Activated CD8-positive, alpha-beta memory T cell treated with anti-CD3 and anti-CD28 coated beads for 1 hour (primary cell): ENCODE measurements at regions not wholly inside any gene's neighbourhood (a gene's known extent, or its start where the extent isn't known, plus 50 kb on each side); places are given as distances from the start of the nearest gene placed in this dataset.
"Not testable (repeated sequence)": the region's sequence is repeated elsewhere in the genome, so short reads cannot be mapped to it uniquely, and the experiment has no call there.

Source experiments
- DNase-seq, 2 donors: peaks; one replicate each; pipeline ENCODE4 v3.0.0-alpha.2; 2020; ENCODE audit warnings: low read depth in 1 of 2; ENCODE audit errors: extremely low read depth in 1 of 2

DNA sequence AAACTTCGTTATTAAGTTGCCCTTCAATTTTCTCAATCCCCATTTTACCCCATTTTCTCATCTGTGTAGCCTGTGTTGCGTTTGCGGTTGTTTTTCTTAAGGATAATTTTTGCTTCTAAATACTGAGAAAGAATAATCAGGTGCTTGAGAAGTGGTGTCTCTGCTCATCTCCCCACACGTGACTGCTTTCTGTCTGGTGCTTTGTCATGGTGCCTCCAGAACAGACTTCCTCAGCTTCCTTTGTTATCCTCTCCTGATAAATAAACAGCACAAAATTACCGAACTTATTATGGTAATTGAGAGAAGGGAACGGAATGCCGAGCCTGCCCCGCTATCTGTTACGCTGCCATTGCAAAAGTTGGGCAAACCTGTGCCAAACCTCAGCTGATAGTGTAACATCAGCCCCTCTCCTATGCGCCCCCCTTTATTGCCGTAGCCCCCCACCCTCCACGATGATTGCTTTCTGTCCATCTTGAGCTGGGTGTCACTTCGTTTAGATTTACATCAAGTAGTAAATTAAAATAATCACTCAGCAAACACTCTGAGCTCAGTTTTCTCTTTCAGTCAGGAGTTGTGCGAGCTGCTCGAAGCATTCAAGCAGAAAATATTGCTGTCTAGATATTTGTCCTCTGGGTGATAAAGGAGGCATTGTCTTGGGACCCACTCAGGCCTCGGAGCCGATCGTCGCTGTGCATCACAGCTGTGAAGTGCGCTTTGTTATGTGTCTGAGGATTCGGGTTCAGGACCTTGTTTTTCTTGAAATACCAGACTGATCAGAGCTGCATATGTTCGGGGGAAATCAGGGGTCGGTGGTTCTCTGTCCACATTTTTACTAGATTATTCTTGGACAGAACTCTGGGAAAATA lies 1008.5 kb upstream of the FANCL start:
- no peak for DNase-seq

DNA sequence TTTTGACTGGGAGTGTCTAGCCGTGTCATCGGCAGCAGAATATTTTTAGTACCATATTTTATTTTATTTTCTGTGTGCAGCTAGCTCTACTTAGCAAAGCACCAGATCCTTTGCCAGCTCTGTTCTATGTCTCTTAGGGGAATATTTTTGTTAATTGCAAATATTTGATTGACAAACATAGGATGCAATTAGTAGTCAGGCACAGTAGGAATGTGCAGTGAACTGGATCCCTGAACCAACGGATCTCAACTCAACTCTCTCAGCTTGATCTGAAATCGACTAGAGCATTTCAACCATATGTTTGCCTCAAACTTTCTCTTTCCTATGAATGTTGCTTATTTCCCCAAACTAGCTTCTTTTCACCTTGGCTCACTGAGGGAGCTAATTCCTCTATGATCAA lies 998.0 kb upstream of the FANCL start:
- no peak for DNase-seq

DNA sequence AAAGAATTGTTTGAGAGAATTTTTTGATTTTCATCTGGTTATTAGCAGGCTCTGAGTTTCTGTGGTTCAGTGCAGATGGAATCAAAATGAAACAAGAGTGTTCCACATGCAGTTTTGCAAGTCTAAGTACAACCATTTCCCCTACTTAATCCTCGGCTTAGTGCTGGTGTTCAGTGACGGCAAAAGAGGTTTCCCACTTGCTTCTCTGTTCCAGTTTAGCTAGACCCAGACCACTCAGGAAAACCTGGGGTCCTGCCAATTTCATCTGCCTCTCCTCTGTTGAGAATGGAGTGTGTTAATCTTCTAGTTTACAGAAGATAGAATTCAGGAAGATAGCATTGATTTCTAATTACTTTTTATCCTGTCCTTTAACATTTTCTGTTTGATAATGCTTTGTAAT lies 996.2 kb upstream of the FANCL start:
- no peak for DNase-seq

DNA sequence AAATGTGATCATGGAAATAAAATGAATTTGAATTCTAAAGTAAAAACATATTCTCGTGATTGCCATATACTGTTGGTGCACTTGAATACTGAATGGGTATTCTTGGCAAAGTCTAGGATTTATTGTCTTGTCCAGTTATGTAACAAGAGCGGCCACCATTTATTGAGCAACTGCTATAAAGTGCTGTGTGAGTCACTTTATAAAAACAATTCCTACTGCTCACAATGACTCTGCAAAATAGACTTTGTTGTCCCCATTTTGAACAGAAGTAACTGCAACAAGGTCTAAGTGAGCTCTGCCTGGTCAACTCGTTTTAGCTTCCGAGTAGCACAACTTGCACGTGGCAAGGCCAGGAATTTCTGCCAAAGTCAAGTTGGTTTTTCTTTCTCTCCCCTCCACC lies 995.6 kb upstream of the FANCL start:
- DNase-seq: no peak

DNA sequence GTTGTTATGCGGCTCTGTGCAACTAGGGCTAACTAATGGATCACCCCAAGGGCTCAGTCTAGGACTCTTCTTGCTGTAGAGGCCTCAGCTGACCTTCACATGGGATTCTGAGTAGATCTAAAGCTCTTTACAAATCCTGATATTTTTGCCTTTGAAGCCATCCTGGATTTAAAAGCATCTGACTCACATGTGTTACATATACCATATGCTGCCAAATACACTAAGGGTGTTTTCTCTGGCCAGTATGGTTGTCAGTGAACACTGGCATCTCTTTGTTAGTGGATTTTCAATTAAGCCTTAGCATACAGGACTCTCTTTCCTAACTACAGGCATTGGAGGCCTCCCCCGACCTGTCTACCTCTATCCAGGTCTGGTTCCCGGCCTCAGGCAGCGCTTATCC lies 992.8 kb upstream of the FANCL start:
- no peak for DNase-seq

DNA sequence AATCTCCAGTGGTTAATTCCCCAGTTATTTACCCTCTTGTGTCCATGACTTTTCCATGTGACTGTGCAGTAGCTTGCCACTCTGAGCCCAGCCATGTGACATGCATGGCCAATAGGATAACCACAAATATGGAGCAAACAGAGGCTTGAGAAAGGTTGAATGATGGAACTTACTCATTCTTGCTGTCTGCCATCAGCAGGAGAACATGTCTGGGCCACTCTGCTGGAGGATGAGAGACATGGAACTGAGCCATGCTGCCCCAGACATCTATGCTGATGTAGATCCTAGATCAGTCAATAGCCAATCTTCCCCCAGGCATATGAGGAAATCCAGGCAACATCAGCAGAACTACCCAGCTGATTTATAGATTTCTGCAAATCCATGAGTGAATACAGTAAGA lies 992.3 kb upstream of the FANCL start:
- no peak for DNase-seq

DNA sequence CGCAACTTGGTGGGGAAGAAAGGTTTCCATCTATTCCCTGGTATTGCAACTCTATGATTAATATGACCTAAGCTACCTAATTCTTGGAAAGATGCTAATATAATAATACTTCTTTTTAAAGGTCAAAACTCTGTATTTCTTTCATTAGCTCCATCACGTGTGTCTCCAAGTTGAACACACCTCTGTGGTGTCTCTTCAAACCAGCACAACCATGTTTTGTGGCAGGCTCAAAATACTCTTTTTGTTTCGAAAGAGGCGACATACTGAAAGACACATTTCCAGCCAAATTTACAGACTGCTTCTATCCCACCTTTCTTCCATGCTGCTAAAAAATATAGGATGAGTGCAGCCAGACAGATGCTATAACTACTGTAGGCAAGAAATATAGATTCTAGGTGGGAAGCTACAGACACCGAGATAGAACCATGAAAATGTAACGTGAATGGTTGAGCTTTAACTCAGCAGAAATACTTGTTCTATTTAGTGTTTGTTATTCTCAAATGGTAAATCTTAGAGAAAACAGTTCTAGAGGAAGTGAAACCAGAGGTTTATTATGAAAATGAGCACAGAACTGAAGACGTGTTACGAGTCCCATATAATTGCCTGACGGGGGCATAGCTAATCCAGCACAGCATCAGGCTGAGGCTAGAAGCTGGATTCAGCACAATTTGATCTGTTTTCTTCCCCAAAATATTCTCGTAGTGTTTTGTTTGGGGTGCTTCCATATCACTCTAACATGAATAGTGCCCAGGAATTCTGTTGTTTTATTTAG lies 991.5 kb upstream of the FANCL start:
- DNase-seq: no peak

DNA sequence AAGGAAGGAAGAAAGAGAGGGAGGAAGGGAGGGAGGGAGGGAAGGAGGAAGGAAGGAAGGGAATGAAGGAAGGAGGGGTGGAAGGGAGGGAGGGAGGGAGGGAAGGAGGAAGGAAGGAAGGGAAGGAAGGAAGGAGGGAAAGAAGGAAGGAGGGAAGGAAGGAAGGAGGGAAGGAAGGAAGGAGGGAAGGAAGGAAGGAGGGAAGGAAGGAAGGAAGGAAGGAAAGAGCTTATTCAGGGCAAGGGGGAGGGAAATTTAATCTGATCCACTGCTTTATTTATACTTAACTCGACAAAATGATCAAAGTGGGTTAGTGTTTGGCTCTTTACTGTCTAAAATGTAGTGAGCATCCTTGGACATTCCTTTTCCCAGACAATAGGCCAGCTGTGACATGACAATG lies 985.2 kb upstream of the FANCL start:
- not testable (repeated sequence) for DNase-seq

DNA sequence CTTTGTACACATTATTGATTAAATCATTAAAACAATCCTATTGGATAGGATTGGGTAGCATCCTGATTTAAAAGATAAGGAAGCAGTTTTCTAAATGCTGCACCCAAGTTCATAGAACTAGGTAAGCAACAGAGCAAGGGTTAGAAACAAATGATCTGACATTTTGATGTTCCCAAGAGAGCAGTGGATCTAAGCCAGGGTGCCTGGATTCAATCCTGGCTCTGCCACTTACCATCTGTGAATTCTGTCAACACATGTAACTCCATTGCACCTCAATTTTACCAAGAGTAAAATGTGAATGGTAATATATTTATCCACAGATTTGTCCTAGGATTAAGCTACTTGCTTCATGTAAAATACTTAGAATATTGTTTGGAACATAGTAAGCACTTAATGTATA lies 982.6 kb upstream of the FANCL start:
- no peak for DNase-seq

DNA sequence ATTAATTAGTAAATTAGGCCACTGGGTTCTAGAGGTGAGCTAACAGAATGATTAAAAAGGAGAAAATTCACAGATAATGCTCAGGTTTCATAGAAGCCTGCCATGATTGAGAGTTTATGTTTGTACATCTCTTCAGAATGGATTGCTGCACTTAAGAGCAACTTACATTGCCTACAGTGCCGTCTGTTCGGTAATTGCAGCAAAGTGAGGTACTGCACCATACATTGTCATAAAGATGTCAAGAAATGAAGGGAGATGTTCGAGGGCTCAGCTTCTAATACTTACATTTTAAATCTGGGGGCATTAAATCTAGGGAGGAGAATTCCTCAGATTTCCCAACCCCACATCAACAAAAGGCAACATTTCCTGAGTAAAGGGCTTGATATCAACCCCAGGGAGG lies 976.2 kb upstream of the FANCL start:
- DNase-seq: no peak

DNA sequence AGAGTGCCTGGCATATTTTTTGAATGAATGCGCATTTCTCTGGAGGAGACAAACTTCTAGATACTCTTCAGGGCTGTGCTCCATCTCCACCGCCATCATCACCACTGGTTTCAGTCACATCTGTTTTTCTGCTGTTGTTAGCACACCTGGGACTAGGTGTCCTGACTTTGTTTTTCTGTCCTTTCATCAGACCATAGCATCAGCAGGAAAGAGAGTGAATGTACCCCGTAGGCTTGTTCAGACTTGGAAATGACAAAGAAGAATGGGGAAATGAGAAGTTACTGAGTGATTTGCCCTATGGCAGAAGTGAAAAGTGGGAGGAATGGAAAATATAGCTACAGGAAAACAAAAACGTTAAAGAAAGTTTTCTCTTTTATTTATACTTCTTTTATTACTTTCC lies 965.2 kb upstream of the FANCL start:
- DNase-seq: no peak

DNA sequence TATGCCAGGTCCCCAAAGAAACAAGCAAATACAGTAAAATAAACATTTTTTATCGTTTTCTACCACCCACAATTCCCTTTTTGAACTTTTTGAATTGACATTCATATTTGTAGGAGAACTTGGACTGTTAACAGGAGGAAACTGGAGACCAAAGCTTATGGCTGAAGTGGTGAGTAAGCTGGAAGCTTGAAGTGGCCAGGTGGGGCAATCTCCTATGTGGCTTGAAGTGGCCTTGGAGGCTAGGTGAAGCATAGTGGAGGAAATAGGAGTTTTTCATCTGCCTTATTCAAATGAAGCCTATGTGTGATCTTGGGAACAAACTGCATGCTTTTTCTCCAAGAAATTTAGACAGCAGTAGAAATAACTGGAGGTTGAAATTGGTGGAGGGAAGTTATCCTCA lies 962.9 kb upstream of the FANCL start:
- no peak for DNase-seq

DNA sequence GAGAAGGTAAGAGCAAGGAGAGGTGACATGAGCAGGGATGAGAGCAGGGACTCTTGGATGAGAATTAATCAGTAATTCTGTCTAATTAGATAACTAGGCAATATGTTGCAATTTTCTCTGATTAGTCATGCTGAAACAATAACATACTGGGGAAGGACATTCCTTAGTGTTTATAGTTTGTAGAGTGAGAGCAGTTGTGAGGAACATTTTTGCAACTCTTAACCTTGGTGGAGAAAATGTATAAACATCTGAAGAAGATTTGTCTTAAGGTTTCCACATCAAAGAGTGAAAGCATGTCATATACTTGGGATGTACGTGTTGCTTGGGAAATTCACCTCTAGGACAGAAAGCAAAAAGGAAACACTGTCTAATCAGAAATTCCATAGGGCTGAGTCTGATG lies 955.4 kb upstream of the FANCL start:
- DNase-seq: no peak

DNA sequence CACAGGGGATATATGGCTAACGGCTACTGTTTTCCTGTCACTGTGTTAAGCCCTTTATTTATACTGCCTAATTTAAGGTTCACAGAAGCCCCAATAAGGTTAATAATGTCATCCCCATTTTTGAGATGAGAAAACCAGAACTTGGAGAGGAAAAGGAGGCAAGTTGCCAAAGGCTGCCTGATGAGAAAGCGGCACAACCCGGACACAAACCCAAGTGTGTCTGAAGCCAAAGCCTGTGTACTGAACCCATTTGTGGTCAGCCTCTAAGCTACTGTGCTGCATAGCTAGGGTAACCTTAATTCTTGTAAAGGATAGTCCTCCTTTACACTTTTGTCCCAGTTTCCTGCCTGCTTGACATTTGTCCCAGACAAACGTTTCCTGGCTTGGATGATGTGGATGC lies 954.7 kb upstream of the FANCL start:
- DNase-seq: no peak

DNA sequence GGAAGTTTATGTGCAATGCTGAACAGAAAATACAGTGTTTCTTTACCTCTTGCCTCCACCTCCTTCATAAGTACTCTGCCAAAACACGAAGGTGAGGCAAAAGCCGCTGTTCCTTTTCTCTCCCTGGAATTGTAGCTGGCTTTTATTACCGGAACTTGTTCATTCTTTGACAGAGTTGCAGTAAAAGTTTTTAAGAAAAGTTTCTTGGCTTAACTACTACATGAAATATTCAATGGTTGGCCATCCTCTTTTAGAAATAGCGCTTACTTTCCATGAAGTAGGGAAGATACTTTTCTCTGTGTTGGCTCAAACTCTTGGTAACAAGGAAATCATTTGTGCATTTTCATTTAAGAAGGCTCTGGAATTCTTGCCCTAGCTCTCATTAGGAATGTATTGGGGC lies 950.7 kb upstream of the FANCL start:
- DNase-seq: no peak

DNA sequence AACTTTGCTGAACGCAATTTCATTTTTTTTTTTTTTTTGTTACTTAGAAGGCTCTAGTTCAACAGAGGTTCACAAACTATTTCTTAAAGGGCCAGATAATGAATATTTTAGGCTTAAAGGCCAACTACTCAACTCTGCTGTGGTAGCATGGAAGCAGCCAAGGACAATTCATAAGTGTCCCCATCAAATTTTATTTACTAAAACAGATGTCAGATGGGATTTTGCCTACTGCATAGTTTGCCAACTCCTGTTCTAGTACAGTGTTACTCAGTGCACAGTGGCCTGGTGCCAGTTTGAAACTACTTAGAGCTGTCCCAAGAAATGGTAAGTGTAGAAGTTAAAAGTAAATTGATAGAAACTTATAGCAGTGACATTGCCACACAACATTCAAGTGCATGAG lies 949.4 kb upstream of the FANCL start:
- DNase-seq: no peak

DNA sequence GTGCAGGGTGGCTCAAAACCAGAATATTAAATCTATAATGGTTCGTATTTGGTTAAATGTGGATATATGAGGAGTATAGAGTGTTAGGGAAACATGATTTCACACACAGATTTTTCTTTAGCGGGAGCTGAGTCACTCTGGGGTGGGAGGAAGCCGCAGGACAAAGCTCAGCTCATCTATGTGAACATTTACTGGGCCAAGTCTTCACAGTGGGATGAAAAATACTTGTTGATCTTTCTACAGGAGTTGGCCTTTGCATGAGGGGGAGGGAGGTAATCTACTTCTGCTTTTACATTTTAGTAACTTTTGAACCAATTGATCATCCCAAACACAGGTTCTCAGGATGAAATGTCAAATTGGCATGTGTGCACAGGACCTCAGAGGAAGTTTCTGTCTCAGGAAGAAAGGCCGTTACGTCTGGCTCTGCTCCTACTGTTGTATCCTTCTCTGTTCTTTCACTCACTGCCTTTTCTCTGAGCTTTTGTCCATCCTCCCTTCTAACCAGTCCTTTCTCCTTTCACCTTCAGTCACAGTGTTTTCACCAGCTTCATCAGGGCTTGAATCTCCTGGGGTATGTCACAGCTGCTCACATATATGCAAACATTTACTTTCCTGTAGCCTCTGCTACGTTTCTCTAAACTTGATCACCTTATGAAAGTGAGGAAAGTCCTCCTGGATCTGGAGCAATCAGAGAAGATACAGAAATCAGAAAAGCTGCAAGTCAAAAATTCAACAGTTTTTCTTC lies 943.3 kb upstream of the FANCL start:
- DNase-seq: no peak

DNA sequence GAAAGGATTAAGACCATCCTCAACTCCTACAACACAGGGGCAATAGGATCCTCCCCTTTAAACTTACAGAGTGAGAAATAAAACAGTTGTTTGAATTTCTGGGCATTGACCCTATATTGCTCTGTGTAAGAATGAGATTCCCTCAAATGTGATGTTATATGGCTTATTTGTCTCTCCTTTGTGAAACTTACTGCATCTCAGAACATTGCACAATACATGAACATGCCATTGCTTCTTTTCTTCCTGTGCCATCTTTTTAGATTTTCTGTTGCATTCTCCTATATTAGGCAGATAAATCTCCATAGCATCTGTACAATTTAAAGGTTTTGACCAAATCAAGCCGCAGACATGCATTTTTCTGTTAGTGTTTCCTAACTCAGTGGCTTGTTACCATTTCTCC lies 941.9 kb upstream of the FANCL start:
- no peak for DNase-seq

DNA sequence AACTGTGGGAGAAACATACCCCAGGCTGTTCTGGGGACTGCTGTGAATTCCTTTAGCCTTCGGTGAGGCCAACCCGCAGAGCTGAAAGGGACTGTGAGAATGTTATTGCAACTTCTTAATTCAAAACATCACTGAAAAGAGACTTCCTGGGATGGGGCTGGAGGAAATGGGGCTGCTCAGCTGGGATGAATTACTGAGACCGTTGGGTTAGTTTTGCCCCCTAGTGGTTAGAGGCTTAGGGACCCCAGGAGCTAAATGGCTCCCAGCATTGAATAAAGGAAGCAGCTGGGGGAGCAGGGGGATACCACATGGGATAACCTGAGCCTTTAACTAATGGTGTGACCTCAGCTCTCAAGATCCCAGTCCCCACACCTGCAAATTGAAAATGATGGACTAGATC lies 941.1 kb upstream of the FANCL start:
- no peak for DNase-seq

DNA sequence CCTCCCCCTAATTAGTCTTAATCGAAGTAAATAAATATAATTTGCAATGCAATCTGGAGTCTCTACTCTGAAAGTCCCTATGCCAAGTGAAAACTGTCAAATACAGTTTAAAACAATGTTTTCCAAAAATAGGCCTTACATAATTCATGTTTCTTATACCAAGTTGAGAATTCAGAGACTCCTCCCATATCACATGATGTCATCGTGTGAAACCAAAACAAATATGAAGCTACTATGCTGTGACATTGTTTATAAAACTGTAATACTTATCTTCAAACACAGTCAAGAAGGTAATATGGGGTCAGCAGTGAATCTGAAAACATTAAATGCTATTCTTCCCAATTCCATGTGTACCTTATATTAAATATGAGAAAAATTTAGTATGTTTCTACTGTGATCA lies 940.2 kb upstream of the FANCL start:
- no peak for DNase-seq

DNA sequence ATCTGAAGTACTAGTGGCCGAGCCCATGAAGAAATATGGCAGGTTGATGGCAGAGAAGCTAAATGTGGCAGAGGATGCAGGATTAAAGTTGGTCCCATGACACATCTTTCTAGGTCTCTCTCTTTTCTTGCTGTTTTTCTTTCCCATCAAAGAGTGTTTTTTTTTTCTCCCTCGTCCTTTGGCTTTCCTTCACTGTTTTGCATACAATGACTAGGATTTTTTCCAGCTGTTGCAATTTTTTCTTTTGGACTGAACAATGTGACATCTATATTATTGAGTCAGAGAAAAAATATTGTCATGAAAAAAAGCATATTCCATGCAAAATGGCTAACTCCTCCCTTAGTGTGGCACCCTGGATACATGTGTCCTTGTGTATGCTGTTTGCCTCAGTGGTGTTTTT lies 939.5 kb upstream of the FANCL start:
- no peak for DNase-seq

DNA sequence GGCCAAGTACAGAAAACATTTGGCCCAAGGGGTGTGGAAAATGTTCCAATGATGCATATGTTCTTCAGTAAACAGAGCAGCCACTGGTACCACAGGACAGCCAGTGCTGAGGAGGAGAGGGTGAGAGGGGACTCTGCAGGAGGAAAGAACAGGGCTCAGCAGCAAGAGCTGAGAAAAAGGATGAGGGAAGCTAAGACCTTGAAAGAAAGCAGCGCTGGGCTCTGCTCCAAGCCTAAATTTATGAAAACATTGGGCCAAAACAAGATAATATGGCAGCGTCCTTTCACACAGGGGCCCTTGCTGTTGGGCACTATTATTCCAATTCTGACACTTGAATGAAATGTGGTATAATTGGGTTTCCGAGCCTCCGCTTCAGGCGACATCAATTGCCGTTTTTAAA lies 939.0 kb upstream of the FANCL start:
- no peak for DNase-seq
